Kidney (tissue), 13 donors: ENCODE measurements at regions not wholly inside any gene's neighbourhood (a gene's known extent, or its start where the extent isn't known, plus 50 kb on each side); places are given as distances from the start of the nearest gene placed in this dataset.

ENCODE experiments used
- DNase-seq, 5 donors: peaks; one replicate each; pipeline ENCODE4 v3.0.0-alpha.2; 2013 to 2020
- FAIRE-seq: peaks from 2 replicates; lab custom pipeline; 2012; peaks lifted over from hg19 to GRCh38; lab: Jason Lieb, UNC
- H3K27ac ChIP-seq, 2 donors: one replicate each; pipeline ENCODE4 v1.7.0; 2013; ENCODE audit warnings: low read depth in 2 of 2, low read length in 2 of 2, inconsistent platforms in 1 of 2
- H3K27me3 ChIP-seq: one replicate; pipeline ENCODE4 v1.7.1; 2013; ENCODE audit warnings: low read length, inconsistent platforms; ENCODE audit not compliant: control insufficient read depth, insufficient read depth
- H3K36me3 ChIP-seq, 3 donors: one replicate each; pipeline versions ENCODE4 v1.7.0 to v1.7.1; 2013; ENCODE audit warnings: low read length in 3 of 3, control low read depth in 1 of 3, inconsistent platforms in 1 of 3; ENCODE audit not compliant: insufficient read depth in 3 of 3, control insufficient read depth in 2 of 3
- H3K4me1 ChIP-seq, 3 donors: one replicate each; pipeline versions ENCODE4 v1.7.0 to v1.7.1; 2013; ENCODE audit warnings: low read length in 3 of 3, inconsistent platforms in 1 of 3, low read depth in 1 of 3; ENCODE audit not compliant: control insufficient read depth in 2 of 3, insufficient read depth in 2 of 3
- H3K4me3 ChIP-seq, 3 donors: one replicate each; pipeline versions ENCODE4 v1.7.0 to v1.8.1; 2013; ENCODE audit warnings: low read length in 3 of 3, control low read depth in 1 of 3, inconsistent platforms in 1 of 3
- H3K9ac ChIP-seq, 3 donors: one replicate each; pipeline versions ENCODE4 v1.7.0 to v1.7.1; 2013; ENCODE audit warnings: low read length in 3 of 3, control low read depth in 1 of 3, inconsistent platforms in 1 of 3
- H3K9me3 ChIP-seq, 3 donors: one replicate each; pipeline versions ENCODE4 v1.7.0 to v1.7.1; 2013; ENCODE audit warnings: low read length in 3 of 3, control low read depth in 1 of 3, inconsistent platforms in 1 of 3; ENCODE audit not compliant: control insufficient read depth in 2 of 3, insufficient read depth in 1 of 3
- CTCF ChIP-seq: IDR thresholded peaks from 3 replicates; pipeline ENCODE4 v1.5.1; 2012; ENCODE audit warnings: mild to moderate bottlenecking, moderate library complexity, borderline replicate concordance; ENCODE audit not compliant: insufficient read depth; ENCODE audit errors: extremely low read depth
- intact Hi-C: fragments of 100-400 bp; cut with DNase I; formaldehyde crosslinking; loops from one replicate; pipeline ENCODE4 v1.11.1; 2022
- donor health status: control.
- donor health status: control.
- donor health status: control.
- donor health status: control.
- donor health status: control.
- donor health status: DM: yes; HTN: yes; CAD: no.
- donor health status: Normal renal cell carcinoma (clear cell type).

- H3K4me1 ChIP-seq = no peaks in the 10 kb centered on the region
- FAIRE-seq (no peak), DNase-seq (no peak)
- no peak overlapping the region for H3K9ac ChIP-seq
- TF ChIP-seq CTCF = no peak
- intact Hi-C loops = no loop called here
- H3K27ac ChIP-seq = no peak overlapping the region
- no peak overlapping the region for H3K4me3 ChIP-seq
- no peaks in the 10 kb centered on the region for H3K36me3 ChIP-seq
- H3K9me3 ChIP-seq = no peaks in the 10 kb centered on the region
- H3K27me3 ChIP-seq = peaks cover 2% of the 10 kb centered on the region
These were observed 69.4 kb upstream of the EN2 start for GRCh38 chr7:155388561-155388960.

GRCh38 chr7:155391414-155391813 is 66.5 kb upstream of the EN2 start:
- peaks cover 2% of the 10 kb centered on the region for H3K27me3 ChIP-seq
- no peak overlapping the region for H3K4me3 ChIP-seq
- DNase-seq (peak in 1 of 5 donors; percentile 55), FAIRE-seq (no peak)
- H3K4me1 ChIP-seq = no peaks in the 10 kb centered on the region
- no peak for TF ChIP-seq CTCF
- H3K36me3 ChIP-seq = no peaks in the 10 kb centered on the region
- H3K9me3 ChIP-seq = no peaks in the 10 kb centered on the region
- H3K27ac ChIP-seq = no peak overlapping the region
- intact Hi-C loops = no loop called here
- no peak overlapping the region for H3K9ac ChIP-seq

GRCh38 chr7:155392726-155393570 is 65.0 kb upstream of the EN2 start:
- H3K4me3 ChIP-seq = no peak overlapping the region
- no peaks in the 10 kb centered on the region for H3K27me3 ChIP-seq
- DNase-seq (no peak), FAIRE-seq (no peak)
- no peaks in the 10 kb centered on the region for H3K4me1 ChIP-seq
- no peak overlapping the region for H3K9ac ChIP-seq
- intact Hi-C loops = no loop called here
- H3K36me3 ChIP-seq = no peaks in the 10 kb centered on the region
- no peaks in the 10 kb centered on the region for H3K9me3 ChIP-seq
- no peak for TF ChIP-seq CTCF
- H3K27ac ChIP-seq = no peak overlapping the region
